ENCODE measurements at regions not wholly inside any gene's neighbourhood (a gene's known extent, or its start where the extent isn't known, plus 50 kb on each side); places are given as distances from the start of the nearest gene placed in this dataset.
A peak's percentile ranks its signal among the peaks of the same experiment; 100 is the strongest.

GRCh38 chrX:40154853-40155588 lies 57.3 kb upstream of the BCOR start:
- CTCF ChIA-PET, result interaction anchor here (0.6 to 4.2 kb wide), 3 partner anchors 14 to 185 kb away, joined by 3 to 24 read pairs (median 3); no protein-coding TSS in a partner anchor

More at GRCh38 chrX:40154853-40155588, 57.3 kb upstream of the BCOR start:
- POLR2A ChIA-PET, result interaction anchor here (3.1 to 3.3 kb wide), 2 partner anchors 14 to 21 kb away, joined by 20 to 24 read pairs; no protein-coding TSS in a partner anchor
- Histone ChIP-seq H3K4me3 (ENCODE audit: control extremely low read depth in 1 of 5, extremely low read depth in 1 of 5, insufficient read depth in 1 of 5, low read depth in 2 of 5, low read length in 4 of 5) (peak overlapping the region in 4 of 5 experiments; percentile 35 to 59 (median 54)), H3K79me2 (ENCODE audit: control insufficient read depth, insufficient read depth, low read length) (no peaks in the 10 kb centered on the region), H3K9me3 (ENCODE audit: control extremely low read depth in 1 of 3, control insufficient read depth in 2 of 3, insufficient read depth in 1 of 3, low read length in 2 of 3) (no peaks in the 10 kb centered on the region), H3K4me2 (replicated peaks; ENCODE audit: low read depth, low read length, poor library complexity, severe bottlenecking) (peak overlapping the region; percentile 94), H3K27ac (ENCODE audit: low read length in 2 of 2) (no peak overlapping the region), H3K9ac (ENCODE audit: low read length) (peak overlapping the region; percentile 60), H3K4me1 (ENCODE audit: control insufficient read depth in 2 of 2, insufficient read depth in 2 of 2, low read length in 2 of 2) (peaks cover 30 to 52% of the 10 kb centered on the region in 2 donors), H3K36me3 (replicated peaks in 1 of 2; ENCODE audit: control extremely low read depth in 1 of 2, control insufficient read depth in 1 of 2, extremely low read depth in 1 of 2, insufficient read depth in 2 of 2, low read length in 1 of 2) (no peaks in the 10 kb centered on the region), H3K27me3 (replicated peaks in 1 of 4; ENCODE audit: control extremely low read depth in 1 of 4, control insufficient read depth in 3 of 4, insufficient read depth in 4 of 4, low read length in 3 of 4) (no peaks in the 10 kb centered on the region), H2AFZ (ENCODE audit: insufficient read depth, low read depth, low read length, poor library complexity, severe bottlenecking) (peak overlapping the region; percentile 51), H4K20me1 (ENCODE audit: control insufficient read depth, insufficient read depth, low read length, poor library complexity, severe bottlenecking) (peaks cover 7% of the 10 kb centered on the region)
- no peak for TF ChIP-seq EZH2 (IDR thresholded peaks at IDR 0.05; ENCODE audit: borderline replicate concordance, insufficient read depth, low read depth, low read length, poor library complexity, severe bottlenecking)
- TF ChIP-seq, protein P1, sequence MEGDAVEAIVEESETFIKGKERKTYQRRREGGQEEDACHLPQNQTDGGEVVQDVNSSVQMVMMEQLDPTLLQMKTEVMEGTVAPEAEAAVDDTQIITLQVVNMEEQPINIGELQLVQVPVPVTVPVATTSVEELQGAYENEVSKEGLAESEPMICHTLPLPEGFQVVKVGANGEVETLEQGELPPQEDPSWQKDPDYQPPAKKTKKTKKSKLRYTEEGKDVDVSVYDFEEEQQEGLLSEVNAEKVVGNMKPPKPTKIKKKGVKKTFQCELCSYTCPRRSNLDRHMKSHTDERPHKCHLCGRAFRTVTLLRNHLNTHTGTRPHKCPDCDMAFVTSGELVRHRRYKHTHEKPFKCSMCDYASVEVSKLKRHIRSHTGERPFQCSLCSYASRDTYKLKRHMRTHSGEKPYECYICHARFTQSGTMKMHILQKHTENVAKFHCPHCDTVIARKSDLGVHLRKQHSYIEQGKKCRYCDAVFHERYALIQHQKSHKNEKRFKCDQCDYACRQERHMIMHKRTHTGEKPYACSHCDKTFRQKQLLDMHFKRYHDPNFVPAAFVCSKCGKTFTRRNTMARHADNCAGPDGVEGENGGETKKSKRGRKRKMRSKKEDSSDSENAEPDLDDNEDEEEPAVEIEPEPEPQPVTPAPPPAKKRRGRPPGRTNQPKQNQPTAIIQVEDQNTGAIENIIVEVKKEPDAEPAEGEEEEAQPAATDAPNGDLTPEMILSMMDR (IDR thresholded peaks at IDR 0.05), result no peak
- Mint-ChIP-seq H3K4me3 (peak overlapping the region; percentile 94), H3K27me3 (no peaks in the 10 kb centered on the region), H3K9me3 (ENCODE audit: insufficient read depth) (no peaks in the 10 kb centered on the region), H3K27ac (peak overlapping the region; percentile 74), H3K4me1 (peaks cover 34% of the 10 kb centered on the region)
- DNase-seq (peak; percentile 45), ATAC-seq (ENCODE audit: low read depth) (no peak)
- 1% methylated on average over 24 of the region's 72 CpGs for WGBS (ENCODE audit: insufficient coverage)
- intact Hi-C loops (cut with micrococcal nuclease), result loop anchor here (5.0 kb wide), 1 partner anchor 143 kb away; no protein-coding TSS in a partner anchor
